GM18517 (cell line): ENCODE measurements at regions not wholly inside any gene's neighbourhood (a gene's known extent, or its start where the extent isn't known, plus 50 kb on each side); places are given as distances from the start of the nearest gene placed in this dataset.

Experiments used
- ATAC-seq: cut with Tn5 transposase; IDR thresholded peaks from one replicate; pipeline ENCODE4 v1.9.1; 2021; ENCODE audit warnings: mild to moderate bottlenecking, moderate library complexity; ENCODE audit not compliant: unreplicated experiment

GRCh38 chr9:13900449-13900848 is 413.5 kb downstream of the NFIB start:
- no peak for ATAC-seq

GRCh38 chr9:13899924-13900323 is 414.0 kb downstream of the NFIB start:
- ATAC-seq, result no peak

GRCh38 chr9:13898957-13899356 is 415.0 kb downstream of the NFIB start:
- no peak for ATAC-seq

- ATAC-seq, result no peak
Measured at GRCh38 chr9:13896922-13897835, 416.8 kb downstream of the NFIB start.

- ATAC-seq, result no peak
Measured at GRCh38 chr9:13896047-13896446, 417.9 kb downstream of the NFIB start.

- no peak for ATAC-seq
Measured at GRCh38 chr9:13885258-13885657, 428.7 kb downstream of the NFIB start.

- ATAC-seq, result no peak
Measured at GRCh38 chr9:13879981-13880380, 434.0 kb downstream of the NFIB start.

- no peak for ATAC-seq
Measured at GRCh38 chr9:13879011-13879410, 434.9 kb downstream of the NFIB start.

- ATAC-seq, result no peak
Measured at GRCh38 chr9:13878241-13878711, 435.7 kb downstream of the NFIB start.

GRCh38 chr9:13876741-13877140 is 437.2 kb downstream of the NFIB start:
- ATAC-seq, result no peak

- ATAC-seq, result no peak
Measured at GRCh38 chr9:13873203-13873602, 440.7 kb downstream of the NFIB start.

GRCh38 chr9:13868336-13868735 is 445.6 kb downstream of the NFIB start:
- ATAC-seq, result no peak

GRCh38 chr9:13865869-13866268 is 448.1 kb downstream of the NFIB start:
- no peak for ATAC-seq

- no peak for ATAC-seq
Measured at GRCh38 chr9:13863112-13863511, 450.8 kb downstream of the NFIB start.

- ATAC-seq, result no peak
Measured at GRCh38 chr9:13862654-13863053, 451.3 kb downstream of the NFIB start.

- no peak for ATAC-seq
Measured at GRCh38 chr9:13860946-13861640, 452.8 kb downstream of the NFIB start.

- ATAC-seq, result no peak
Measured at GRCh38 chr9:13860019-13860418, 453.9 kb downstream of the NFIB start.

GRCh38 chr9:13857521-13857920 is 456.4 kb downstream of the NFIB start:
- ATAC-seq, result no peak

- ATAC-seq, result no peak
Measured at GRCh38 chr9:13847270-13847669, 466.7 kb downstream of the NFIB start.

GRCh38 chr9:13845460-13845859 is 468.5 kb downstream of the NFIB start:
- ATAC-seq, result no peak

GRCh38 chr9:13841746-13842462 is 472.0 kb downstream of the NFIB start:
- no peak for ATAC-seq
